ENCODE measurements at regions not wholly inside any gene's neighbourhood (a gene's known extent, or its start where the extent isn't known, plus 50 kb on each side); places are given as distances from the start of the nearest gene placed in this dataset.

GRCh38 chr2:9681427-9681817 lies 50.6 kb upstream of the YWHAQ start:
- no peak for DNase-seq

- no peak for DNase-seq
Observed at GRCh38 chr2:9685637-9686036, 54.8 kb upstream of the YWHAQ start.

GRCh38 chr2:9686061-9686460 lies 55.3 kb upstream of the YWHAQ start:
- no peak for DNase-seq

GRCh38 chr2:9690252-9690651 lies 59.5 kb upstream of the YWHAQ start:
- no peak for DNase-seq

GRCh38 chr2:9690716-9691498 lies 60.1 kb upstream of the YWHAQ start:
- DNase-seq = no peak

GRCh38 chr2:9692456-9693195 lies 61.8 kb upstream of the YWHAQ start:
- DNase-seq = no peak

GRCh38 chr2:9693196-9693491 lies 62.3 kb upstream of the YWHAQ start:
- DNase-seq = no peak

- DNase-seq = no peak
Observed at GRCh38 chr2:9693646-9694045, 62.8 kb upstream of the YWHAQ start.

- no peak for DNase-seq
Observed at GRCh38 chr2:9694661-9695234, 64.0 kb upstream of the YWHAQ start.

GRCh38 chr2:9695941-9696340 lies 65.1 kb upstream of the YWHAQ start:
- no peak for DNase-seq

GRCh38 chr2:9696731-9697130 lies 65.9 kb upstream of the YWHAQ start:
- no peak for DNase-seq

GRCh38 chr2:9697909-9698308 lies 67.1 kb upstream of the YWHAQ start:
- peak; percentile 34 for DNase-seq

GRCh38 chr2:9699139-9700108 lies 68.6 kb upstream of the YWHAQ start:
- DNase-seq = no peak

GRCh38 chr2:9700109-9700495 lies 69.3 kb upstream of the YWHAQ start:
- no peak for DNase-seq

- DNase-seq = no peak
Observed at GRCh38 chr2:9702604-9703084, 71.8 kb upstream of the YWHAQ start.

- DNase-seq = peak; percentile 86
Observed at GRCh38 chr2:9703085-9703678, 72.4 kb upstream of the YWHAQ start.

- no peak for DNase-seq
Observed at GRCh38 chr2:9703701-9704221, 73.0 kb upstream of the YWHAQ start.

GRCh38 chr2:9704600-9704999 lies 73.8 kb upstream of the YWHAQ start:
- DNase-seq = no peak

GRCh38 chr2:9705196-9705595 lies 74.4 kb upstream of the YWHAQ start:
- DNase-seq = no peak

- no peak for DNase-seq
Observed at GRCh38 chr2:9707008-9707407, 76.2 kb upstream of the YWHAQ start.

GRCh38 chr2:9707611-9708160 lies 76.9 kb upstream of the YWHAQ start:
- DNase-seq = no peak

All from stimulated activated CD4-positive, alpha-beta T cell treated with anti-CD3 and anti-CD28 coated beads, Interleukin-4, amount 100 ng/mL, for 24 hours (primary cell).